SK-N-SH (cell line): ENCODE measurements at regions not wholly inside any gene's neighbourhood (a gene's known extent, or its start where the extent isn't known, plus 50 kb on each side); places are given as distances from the start of the nearest gene placed in this dataset.

Experiments used
- CTCF ChIA-PET: fragments of 300-600, 350-600 bp; formaldehyde crosslinking; extraction: SDS; loops from one replicate; lab custom pipeline; 2021; lab: Yijun Ruan, JAX
- POLR2A ChIA-PET: fragments of 350-600 bp; sonication (Branson Sonifier 250); formaldehyde crosslinking; extraction: SDS; loops from one replicate; lab custom pipeline; 2020; ENCODE audit warnings: antibody characterized with exemption, inconsistent platforms; lab: Yijun Ruan, JAX
- DNase-seq: peaks from one replicate; pipeline ENCODE4 v3.0.0; 2012
- H2AFZ ChIP-seq: fragments of 200-600 bp; sonication (generic); 2 replicates; pipeline ENCODE4 v1.8.1; 2016; ENCODE audit warnings: antibody characterized with exemption, mild to moderate bottlenecking, low read depth
- H3F3A ChIP-seq: fragments of 200-600 bp; sonication (generic); replicated peaks from 2 replicates; pipeline ENCODE3; 2016; ENCODE audit warnings: antibody characterized with exemption, mild to moderate bottlenecking; ENCODE audit not compliant: insufficient read depth
- H3K27ac ChIP-seq, 2 experiments: fragments of 200-500 bp in 1 of 2; fragments of 200-600 bp in 1 of 2; sonication (Bioruptor generic) in 1 of 2; sonication (generic), shearing (Covaris generic) in 1 of 2; 2 replicates each; pipeline versions ENCODE4 v1.5.1 to v1.6.1; 2014 to 2016; ENCODE audit warnings: low read depth in 2 of 2, inconsistent platforms in 1 of 2, low read length in 1 of 2, mild to moderate bottlenecking in 1 of 2, mixed read lengths in 1 of 2
- H3K27me3 ChIP-seq: fragments of 200-600 bp; sonication (generic), shearing (Covaris generic); 2 replicates; pipeline ENCODE4 v1.6.1; 2016; ENCODE audit warnings: mixed run types; ENCODE audit not compliant: insufficient read depth
- H3K36me3 ChIP-seq, 2 experiments: fragments of 200-500 bp in 1 of 2; fragments of 200-600 bp in 1 of 2; sonication (Bioruptor generic) in 1 of 2; sonication (generic) in 1 of 2; replicated peaks in 1 of 2; 2 replicates each; pipeline versions ENCODE3 to v1.5.1; 2014 to 2016; ENCODE audit warnings: low read length in 1 of 2, mild to moderate bottlenecking in 1 of 2; ENCODE audit not compliant: insufficient read depth in 2 of 2, control insufficient read depth in 1 of 2
- H3K4me1 ChIP-seq, 2 experiments: fragments of 200-500 bp in 1 of 2; fragments of 200-600 bp in 1 of 2; sonication (Bioruptor generic) in 1 of 2; sonication (generic), shearing (Covaris generic) in 1 of 2; 2 replicates each; pipeline versions ENCODE4 v1.5.1 to v1.6.1; 2014 to 2016; ENCODE audit warnings: low read depth in 1 of 2, low read length in 1 of 2, mixed run types in 1 of 2; ENCODE audit not compliant: insufficient read depth in 2 of 2, control insufficient read depth in 1 of 2
- H3K4me2 ChIP-seq: fragments of 200-600 bp; sonication (generic), shearing (Covaris generic); 2 replicates; pipeline ENCODE4 v1.6.1; 2017; ENCODE audit warnings: mixed run types
- H3K4me3 ChIP-seq, 2 experiments: fragments of 200-500 bp in 1 of 2; fragments of 200-600 bp in 1 of 2; sonication (Bioruptor generic) in 1 of 2; sonication (generic), shearing (Covaris generic) in 1 of 2; 2 replicates each; pipeline versions ENCODE4 v1.5.1 to v1.8.1; 2014 to 2016; ENCODE audit warnings: low read depth in 2 of 2, inconsistent platforms in 1 of 2, low read length in 1 of 2, mild to moderate bottlenecking in 1 of 2, mixed read lengths in 1 of 2, moderate library complexity in 1 of 2
- H3K79me2 ChIP-seq: fragments of 200-600 bp; sonication (generic); 2 replicates; pipeline ENCODE4 v1.8.1; 2017; ENCODE audit warnings: mild to moderate bottlenecking; ENCODE audit not compliant: insufficient read depth
- H3K9ac ChIP-seq: fragments of 200-600 bp; sonication (generic); 2 replicates; pipeline ENCODE4 v1.6.1; 2017; ENCODE audit warnings: mixed run types
- H3K9me2 ChIP-seq: fragments of 200-600 bp; sonication (generic); 2 replicates; pipeline ENCODE4 v1.6.1; 2017; ENCODE audit warnings: mixed run types
- H3K9me3 ChIP-seq: fragments of 200-600 bp; sonication (generic); 2 replicates; pipeline ENCODE4 v1.6.1; 2017; ENCODE audit warnings: mixed run types, mild to moderate bottlenecking, moderate library complexity
- H4K20me1 ChIP-seq: fragments of 200-600 bp; sonication (generic); 2 replicates; pipeline ENCODE4 v1.6.1; 2017; ENCODE audit warnings: mild to moderate bottlenecking, mixed run types; ENCODE audit not compliant: insufficient read depth
- EP300 ChIP-seq, 2 experiments: IDR thresholded peaks; 2 replicates each; pipeline versions ENCODE4 v1.4.0 to v1.6.1; 2012; ENCODE audit warnings: borderline replicate concordance in 1 of 2, low read depth in 1 of 2, low read length in 1 of 2
- EZH2phosphoT487 ChIP-seq: fragments of 200-600 bp; sonication (generic); IDR thresholded peaks from 2 replicates; pipeline ENCODE4 v1.6.1; 2017; ENCODE audit warnings: low read depth, mixed run types, mild to moderate bottlenecking, antibody characterized with exemption, moderate library complexity, borderline replicate concordance
- FOSL2 ChIP-seq: IDR thresholded peaks from 2 replicates; pipeline ENCODE4 v1.4.0; 2012; ENCODE audit warnings: low read depth, mild to moderate bottlenecking, moderate library complexity, borderline replicate concordance
- FOXJ3 ChIP-seq: sonication (generic); formaldehyde crosslinking; IDR thresholded peaks from 2 replicates; pipeline ENCODE4 v1.5.1; 2020; ENCODE audit warnings: mild to moderate bottlenecking, missing genetic modification reagents
- GABPA ChIP-seq: IDR thresholded peaks from 2 replicates; pipeline ENCODE4 v1.4.0; 2012; ENCODE audit warnings: low read depth, mild to moderate bottlenecking
- GATA2 ChIP-seq: sonication (generic); formaldehyde crosslinking; IDR thresholded peaks from 2 replicates; pipeline ENCODE4 v1.5.0; 2020; ENCODE audit warnings: mild to moderate bottlenecking, missing genetic modification reagents
- JUND ChIP-seq: IDR thresholded peaks from 2 replicates; pipeline ENCODE4 v1.4.0; 2012
- MEF2A ChIP-seq: IDR thresholded peaks from 2 replicates; pipeline ENCODE4 v1.4.0; 2012; ENCODE audit warnings: low read depth, borderline replicate concordance
- PBX3 ChIP-seq: IDR thresholded peaks from 2 replicates; pipeline ENCODE4; 2012
- POLR2AphosphoS5 ChIP-seq: IDR thresholded peaks from 2 replicates; pipeline ENCODE4 v1.6.1; 2012; ENCODE audit warnings: low read depth, low read length
- RAD21 ChIP-seq: IDR thresholded peaks from 2 replicates; pipeline ENCODE4 v1.6.1; 2012; ENCODE audit warnings: mild to moderate bottlenecking, low read length
- RFX5 ChIP-seq: IDR thresholded peaks from 2 replicates; pipeline ENCODE4 v1.6.1; 2012; ENCODE audit warnings: mild to moderate bottlenecking, improper control_type of control experiment, low read length
- TAF1 ChIP-seq: IDR thresholded peaks from 2 replicates; pipeline ENCODE4 v1.6.1; 2012; ENCODE audit warnings: low read depth, mild to moderate bottlenecking, low read length, moderate library complexity, borderline replicate concordance
- TCF12 ChIP-seq: IDR thresholded peaks from 2 replicates; pipeline ENCODE4 v1.4.0; 2012
- TEAD4 ChIP-seq: IDR thresholded peaks from 2 replicates; pipeline ENCODE4 v1.4.0; 2012; ENCODE audit warnings: mild to moderate bottlenecking, borderline replicate concordance; ENCODE audit not compliant: insufficient read depth
- USF1 ChIP-seq: IDR thresholded peaks from 2 replicates; pipeline ENCODE4 v1.4.0; 2012; ENCODE audit warnings: low read depth, borderline replicate concordance
- YY1 ChIP-seq: IDR thresholded peaks from 2 replicates; pipeline ENCODE4 v1.4.0; 2012; ENCODE audit warnings: low read depth, mild to moderate bottlenecking
- ZBTB33 ChIP-seq: IDR thresholded peaks from 2 replicates; pipeline ENCODE4 v1.4.0; 2012; ENCODE audit warnings: low read depth, borderline replicate concordance
- WGBS: methylation state at CpG from one replicate; pipeline ENCODE4 v1.1.6; 2017; ENCODE audit warnings: low lambda C conversion rate; 5-methylcytosine and 5-hydroxymethylcytosine counted together
- TF ChIP-seq, protein P1 (sequence below): fragments of 150-350 bp; IDR thresholded peaks from 2 replicates; pipeline ENCODE4 v1.6.1; 2016; ENCODE audit warnings: mild to moderate bottlenecking, low read depth, low read length
- TF ChIP-seq, protein P2 (sequence below): fragments of 200-600 bp; sonication (generic); IDR thresholded peaks from 2 replicates; pipeline ENCODE4 v1.6.1; 2017; ENCODE audit warnings: antibody characterized with exemption, mild to moderate bottlenecking, moderate library complexity
- TF ChIP-seq, protein P3 (sequence below): fragments of 150-350 bp; IDR thresholded peaks from 2 replicates; pipeline ENCODE4 v1.6.1; 2017; ENCODE audit warnings: antibody characterized with exemption, low read length, low read depth, borderline replicate concordance
- TF ChIP-seq, protein P4 (sequence below): IDR thresholded peaks from 2 replicates; pipeline ENCODE4 v1.6.1; 2012; ENCODE audit warnings: mild to moderate bottlenecking, low read depth, low read length, moderate library complexity

DNA sequence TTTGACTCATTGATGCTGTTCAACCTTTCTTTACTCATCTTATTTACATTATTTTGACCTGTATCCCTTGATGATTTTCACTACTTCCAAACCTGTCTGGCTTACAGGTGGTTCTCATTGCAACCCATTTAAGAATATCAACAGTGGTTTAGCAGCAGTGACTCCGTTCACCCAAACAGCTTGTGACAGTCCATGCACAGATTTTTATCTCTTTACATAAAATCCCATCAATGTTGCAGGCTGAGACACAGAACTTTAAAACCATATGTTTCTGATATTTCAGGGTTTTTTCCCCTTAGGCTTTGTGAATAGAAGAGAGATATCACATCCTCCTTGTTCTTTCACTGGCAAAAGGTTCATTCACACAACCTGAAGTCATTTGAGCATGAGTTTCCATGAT lies 149.1 kb upstream of the CDIN1 start:
- Histone ChIP-seq H4K20me1 (no peaks in the 10 kb centered on the region), H3K4me2 (no peak overlapping the region), H3K4me3 (no peak overlapping the region), H3K4me1 (peaks cover 17 to 25% of the 10 kb centered on the region in 2 experiments), H3K9me2 (no peaks in the 10 kb centered on the region), H3K9me3 (no peaks in the 10 kb centered on the region), H3K36me3 (no peaks in the 10 kb centered on the region), H3K9ac (no peak overlapping the region), H3F3A (peaks cover 36% of the 10 kb centered on the region), H3K79me2 (no peaks in the 10 kb centered on the region), H3K27ac (peak overlapping the region; percentile 83 to 99), H2AFZ (peak overlapping the region; percentile 8; the same call in 1 of the 2 replicates), H3K27me3 (no peaks in the 10 kb centered on the region)
- POLR2A ChIA-PET: no interaction called here
- peak; percentile 46 for DNase-seq
- 31% methylated on average over 1 of the region's 1 CpG for WGBS
- CTCF ChIA-PET: interaction anchor here (0.8 to 1.4 kb wide), 2 partner anchors 673 to 678 kb away, joined by 3 to 4 read pairs; no protein-coding TSS in a partner anchor
- TF ChIP-seq RAD21 (peak; percentile 17; the same call in 1 of the 2 replicates), FOXJ3 (CRISPR knock-in tag) (peak; percentile 59), USF1 (no peak), EZH2phosphoT487 (no peak), YY1 (no peak), EP300 (IDR thresholded peaks at IDR 0.05; ENCODE audit: borderline replicate concordance in 1 of 2, low read depth in 1 of 2, low read length in 1 of 2) (peak; percentile 45 to 91; a peak in 3 of 4 replicates), ZBTB33 (no peak), GABPA (no peak), FOSL2 (no peak), GATA2 (peak; percentile 95), TCF12 (peak; percentile 78), TEAD4 (no peak; the same call in 1 of the 2 replicates), POLR2AphosphoS5 (no peak), RFX5 (no peak), TAF1 (no peak), MEF2A (no peak), JUND (no peak), PBX3 (peak; percentile 55; the same call in 1 of the 2 replicates)
- TF ChIP-seq, protein P1, sequence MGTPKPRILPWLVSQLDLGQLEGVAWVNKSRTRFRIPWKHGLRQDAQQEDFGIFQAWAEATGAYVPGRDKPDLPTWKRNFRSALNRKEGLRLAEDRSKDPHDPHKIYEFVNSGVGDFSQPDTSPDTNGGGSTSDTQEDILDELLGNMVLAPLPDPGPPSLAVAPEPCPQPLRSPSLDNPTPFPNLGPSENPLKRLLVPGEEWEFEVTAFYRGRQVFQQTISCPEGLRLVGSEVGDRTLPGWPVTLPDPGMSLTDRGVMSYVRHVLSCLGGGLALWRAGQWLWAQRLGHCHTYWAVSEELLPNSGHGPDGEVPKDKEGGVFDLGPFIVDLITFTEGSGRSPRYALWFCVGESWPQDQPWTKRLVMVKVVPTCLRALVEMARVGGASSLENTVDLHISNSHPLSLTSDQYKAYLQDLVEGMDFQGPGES: no peak
- TF ChIP-seq, protein P2, sequence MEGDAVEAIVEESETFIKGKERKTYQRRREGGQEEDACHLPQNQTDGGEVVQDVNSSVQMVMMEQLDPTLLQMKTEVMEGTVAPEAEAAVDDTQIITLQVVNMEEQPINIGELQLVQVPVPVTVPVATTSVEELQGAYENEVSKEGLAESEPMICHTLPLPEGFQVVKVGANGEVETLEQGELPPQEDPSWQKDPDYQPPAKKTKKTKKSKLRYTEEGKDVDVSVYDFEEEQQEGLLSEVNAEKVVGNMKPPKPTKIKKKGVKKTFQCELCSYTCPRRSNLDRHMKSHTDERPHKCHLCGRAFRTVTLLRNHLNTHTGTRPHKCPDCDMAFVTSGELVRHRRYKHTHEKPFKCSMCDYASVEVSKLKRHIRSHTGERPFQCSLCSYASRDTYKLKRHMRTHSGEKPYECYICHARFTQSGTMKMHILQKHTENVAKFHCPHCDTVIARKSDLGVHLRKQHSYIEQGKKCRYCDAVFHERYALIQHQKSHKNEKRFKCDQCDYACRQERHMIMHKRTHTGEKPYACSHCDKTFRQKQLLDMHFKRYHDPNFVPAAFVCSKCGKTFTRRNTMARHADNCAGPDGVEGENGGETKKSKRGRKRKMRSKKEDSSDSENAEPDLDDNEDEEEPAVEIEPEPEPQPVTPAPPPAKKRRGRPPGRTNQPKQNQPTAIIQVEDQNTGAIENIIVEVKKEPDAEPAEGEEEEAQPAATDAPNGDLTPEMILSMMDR: no peak
- TF ChIP-seq, protein P3, sequence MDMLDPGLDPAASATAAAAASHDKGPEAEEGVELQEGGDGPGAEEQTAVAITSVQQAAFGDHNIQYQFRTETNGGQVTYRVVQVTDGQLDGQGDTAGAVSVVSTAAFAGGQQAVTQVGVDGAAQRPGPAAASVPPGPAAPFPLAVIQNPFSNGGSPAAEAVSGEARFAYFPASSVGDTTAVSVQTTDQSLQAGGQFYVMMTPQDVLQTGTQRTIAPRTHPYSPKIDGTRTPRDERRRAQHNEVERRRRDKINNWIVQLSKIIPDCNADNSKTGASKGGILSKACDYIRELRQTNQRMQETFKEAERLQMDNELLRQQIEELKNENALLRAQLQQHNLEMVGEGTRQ: no peak
- TF ChIP-seq, protein P4, sequence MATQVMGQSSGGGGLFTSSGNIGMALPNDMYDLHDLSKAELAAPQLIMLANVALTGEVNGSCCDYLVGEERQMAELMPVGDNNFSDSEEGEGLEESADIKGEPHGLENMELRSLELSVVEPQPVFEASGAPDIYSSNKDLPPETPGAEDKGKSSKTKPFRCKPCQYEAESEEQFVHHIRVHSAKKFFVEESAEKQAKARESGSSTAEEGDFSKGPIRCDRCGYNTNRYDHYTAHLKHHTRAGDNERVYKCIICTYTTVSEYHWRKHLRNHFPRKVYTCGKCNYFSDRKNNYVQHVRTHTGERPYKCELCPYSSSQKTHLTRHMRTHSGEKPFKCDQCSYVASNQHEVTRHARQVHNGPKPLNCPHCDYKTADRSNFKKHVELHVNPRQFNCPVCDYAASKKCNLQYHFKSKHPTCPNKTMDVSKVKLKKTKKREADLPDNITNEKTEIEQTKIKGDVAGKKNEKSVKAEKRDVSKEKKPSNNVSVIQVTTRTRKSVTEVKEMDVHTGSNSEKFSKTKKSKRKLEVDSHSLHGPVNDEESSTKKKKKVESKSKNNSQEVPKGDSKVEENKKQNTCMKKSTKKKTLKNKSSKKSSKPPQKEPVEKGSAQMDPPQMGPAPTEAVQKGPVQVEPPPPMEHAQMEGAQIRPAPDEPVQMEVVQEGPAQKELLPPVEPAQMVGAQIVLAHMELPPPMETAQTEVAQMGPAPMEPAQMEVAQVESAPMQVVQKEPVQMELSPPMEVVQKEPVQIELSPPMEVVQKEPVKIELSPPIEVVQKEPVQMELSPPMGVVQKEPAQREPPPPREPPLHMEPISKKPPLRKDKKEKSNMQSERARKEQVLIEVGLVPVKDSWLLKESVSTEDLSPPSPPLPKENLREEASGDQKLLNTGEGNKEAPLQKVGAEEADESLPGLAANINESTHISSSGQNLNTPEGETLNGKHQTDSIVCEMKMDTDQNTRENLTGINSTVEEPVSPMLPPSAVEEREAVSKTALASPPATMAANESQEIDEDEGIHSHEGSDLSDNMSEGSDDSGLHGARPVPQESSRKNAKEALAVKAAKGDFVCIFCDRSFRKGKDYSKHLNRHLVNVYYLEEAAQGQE: no peak
